ENCODE measurements at regions not wholly inside any gene's neighbourhood (a gene's known extent, or its start where the extent isn't known, plus 50 kb on each side); places are given as distances from the start of the nearest gene placed in this dataset.
A peak's percentile ranks its signal among the peaks of the same experiment; 100 is the strongest.

DNA sequence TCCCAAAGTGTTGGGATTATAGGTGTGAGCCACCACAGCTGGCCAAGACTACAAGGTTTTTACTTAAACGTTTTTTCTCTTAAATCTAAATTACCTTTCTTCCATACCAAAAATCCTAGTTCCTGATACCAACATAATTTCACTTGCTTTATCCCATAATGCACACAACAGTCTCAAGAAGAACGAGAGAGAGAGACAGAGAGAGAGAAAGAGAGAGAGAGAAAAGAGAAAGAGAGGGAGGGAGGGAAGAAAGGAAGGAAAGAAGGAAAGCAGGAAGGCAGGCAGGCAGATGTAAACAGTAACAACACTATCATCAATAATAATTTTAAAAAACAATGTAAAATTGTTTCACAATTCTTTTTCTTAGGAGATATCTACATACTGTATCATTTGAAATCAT lies 118.4 kb downstream of the BTG1 start:
- POLR2A ChIA-PET = no interaction called here
- Mint-ChIP-seq H3K36me3 (ENCODE audit: low read depth) (peaks cover 20% of the 10 kb centered on the region), H3K9me3 (peaks cover 6% of the 10 kb centered on the region), H3K4me1 (peaks cover 58% of the 10 kb centered on the region), H3K27ac (no peak overlapping the region), H3K4me3 (no peak overlapping the region), H3K27me3 (no peaks in the 10 kb centered on the region)
- no peak for DNase-seq
- CTCF ChIA-PET = interaction anchor here (1.1 to 1.3 kb wide), 2 partner anchors 70 to 108 kb away, joined by 3 read pairs; no protein-coding TSS in a partner anchor

DNA sequence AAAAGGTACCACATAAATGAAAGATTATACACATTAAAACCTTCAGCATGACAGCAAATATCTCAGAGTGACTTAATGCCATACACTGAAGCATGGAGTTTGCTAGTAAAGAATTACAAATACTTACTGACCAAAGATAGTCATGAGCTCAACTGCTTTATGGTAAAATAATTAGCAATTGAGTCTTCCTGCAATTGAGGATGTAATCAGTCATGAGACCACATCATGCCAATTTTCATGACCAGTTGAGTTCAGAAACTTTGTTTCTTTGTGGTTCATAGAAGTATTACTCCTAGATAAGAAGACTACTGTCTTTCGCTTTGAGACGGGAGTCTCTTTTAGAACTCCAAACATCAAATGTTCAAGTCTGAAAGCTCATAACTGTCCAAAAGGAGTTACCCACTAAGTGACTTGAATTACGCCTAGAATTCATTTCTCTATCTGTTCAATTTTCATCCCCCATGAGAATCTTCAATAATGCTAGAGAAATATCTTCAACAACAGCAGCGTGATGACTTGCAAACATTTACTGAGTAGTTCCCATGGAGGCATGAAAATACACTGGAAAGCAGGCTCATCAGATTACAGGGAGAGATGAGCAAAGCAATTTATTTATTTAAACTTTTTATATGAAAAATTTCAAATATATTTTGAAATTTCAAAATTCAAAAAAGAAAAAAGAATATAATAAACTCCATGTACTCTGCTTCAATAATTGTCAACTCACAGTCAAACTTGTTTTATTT lies 120.0 kb downstream of the BTG1 start:
- ChIA-PET POLR2A (no interaction called here), CTCF (no interaction called here)
- H3K4me3 Mint-ChIP-seq = no peak overlapping the region
- H3K4me1 Mint-ChIP-seq = peaks cover 53% of the 10 kb centered on the region
- no peaks in the 10 kb centered on the region for H3K27me3 Mint-ChIP-seq
- peaks cover 13% of the 10 kb centered on the region for H3K36me3 Mint-ChIP-seq (ENCODE audit: low read depth)
- peaks cover 6% of the 10 kb centered on the region for H3K9me3 Mint-ChIP-seq
- no peak for DNase-seq
- H3K27ac Mint-ChIP-seq = no peak overlapping the region

DNA sequence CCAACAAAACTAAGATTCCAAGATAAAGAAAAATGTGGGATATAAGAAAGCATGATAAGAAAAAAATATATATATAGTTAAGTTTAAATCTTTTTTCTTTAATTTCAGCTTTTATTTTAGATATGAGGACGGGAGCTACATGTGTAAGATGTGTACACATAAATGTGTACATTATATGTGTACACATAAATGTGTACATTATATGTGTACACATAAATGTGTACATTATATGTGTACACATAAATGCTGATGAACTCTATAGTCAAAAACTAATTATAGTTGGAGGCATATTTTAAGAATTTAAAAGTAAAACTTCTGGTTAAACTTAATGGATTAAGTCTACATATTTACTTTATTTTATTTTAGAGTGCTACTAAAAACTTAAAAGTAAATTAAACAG lies 123.6 kb downstream of the BTG1 start:
- CTCF ChIA-PET = interaction anchor here (1.3 to 1.6 kb wide), 2 partner anchors 12 to 66 kb away, joined by 3 read pairs; no protein-coding TSS in a partner anchor
- Mint-ChIP-seq H3K27ac (no peak overlapping the region), H3K27me3 (no peaks in the 10 kb centered on the region), H3K9me3 (peaks cover 6% of the 10 kb centered on the region), H3K36me3 (ENCODE audit: low read depth) (peaks cover 3% of the 10 kb centered on the region), H3K4me3 (no peak overlapping the region), H3K4me1 (peaks cover 22% of the 10 kb centered on the region)
- no peak for DNase-seq
- POLR2A ChIA-PET = no interaction called here

DNA sequence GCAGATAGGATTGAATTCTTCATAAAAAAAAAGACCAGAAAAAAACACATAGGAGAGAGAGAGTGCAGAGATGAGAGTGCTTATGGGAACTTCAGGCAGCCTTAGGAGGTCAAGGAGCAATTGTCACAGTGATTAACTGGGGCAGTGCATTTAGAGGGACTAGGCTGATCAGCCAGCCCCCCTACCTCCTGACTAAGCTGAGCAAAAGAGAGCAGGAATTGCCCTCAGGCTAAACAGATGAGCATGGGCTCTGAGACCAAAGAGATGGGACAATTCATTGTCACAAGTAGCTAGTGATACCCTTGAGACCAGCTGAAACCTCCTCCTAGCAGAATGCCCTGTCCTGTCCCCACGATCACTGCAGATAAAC lies 124.0 kb downstream of the BTG1 start:
- no peaks in the 10 kb centered on the region for H3K27me3 Mint-ChIP-seq
- peaks cover 22% of the 10 kb centered on the region for H3K4me1 Mint-ChIP-seq
- peaks cover 3% of the 10 kb centered on the region for H3K36me3 Mint-ChIP-seq (ENCODE audit: low read depth)
- no peak overlapping the region for H3K4me3 Mint-ChIP-seq
- ChIA-PET POLR2A (no interaction called here), CTCF (interaction anchor here (1.3 to 1.6 kb wide), 2 partner anchors 12 to 67 kb away, joined by 3 read pairs; no protein-coding TSS in a partner anchor)
- no peak for DNase-seq
- no peak overlapping the region for H3K27ac Mint-ChIP-seq
- peaks cover 6% of the 10 kb centered on the region for H3K9me3 Mint-ChIP-seq

DNA sequence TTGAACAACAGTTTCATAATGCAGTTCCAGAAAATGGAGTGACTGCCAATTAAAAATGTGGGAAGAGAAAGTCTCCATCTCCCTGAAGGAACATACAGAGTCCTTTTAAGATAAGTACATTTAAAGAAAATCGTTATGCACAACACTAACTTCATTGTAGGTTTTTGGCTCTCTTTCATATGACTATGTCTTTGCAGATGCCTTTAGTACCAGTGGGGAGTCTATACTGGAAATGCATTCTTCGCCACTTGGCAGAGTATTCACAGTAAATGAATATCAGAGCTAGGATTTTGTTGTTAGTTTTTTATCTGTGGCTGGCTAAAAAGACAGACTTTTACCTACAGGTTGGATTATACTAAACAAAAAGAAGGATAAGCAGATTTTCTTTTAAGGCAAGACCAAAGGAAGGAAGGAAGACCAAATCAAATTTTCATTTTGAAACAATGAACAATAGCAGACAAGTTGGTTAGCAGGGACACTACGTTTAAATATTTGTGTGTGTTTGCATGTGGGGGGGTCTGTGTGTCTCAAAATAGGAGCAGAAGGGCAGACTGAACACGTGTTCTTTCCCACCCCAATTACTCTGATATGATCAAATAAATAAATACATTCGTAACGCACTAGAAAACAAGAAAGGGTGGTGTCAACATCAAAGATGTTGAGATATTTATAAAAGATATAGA lies 124.5 kb downstream of the BTG1 start:
- no peak overlapping the region for H3K27ac Mint-ChIP-seq

DNA sequence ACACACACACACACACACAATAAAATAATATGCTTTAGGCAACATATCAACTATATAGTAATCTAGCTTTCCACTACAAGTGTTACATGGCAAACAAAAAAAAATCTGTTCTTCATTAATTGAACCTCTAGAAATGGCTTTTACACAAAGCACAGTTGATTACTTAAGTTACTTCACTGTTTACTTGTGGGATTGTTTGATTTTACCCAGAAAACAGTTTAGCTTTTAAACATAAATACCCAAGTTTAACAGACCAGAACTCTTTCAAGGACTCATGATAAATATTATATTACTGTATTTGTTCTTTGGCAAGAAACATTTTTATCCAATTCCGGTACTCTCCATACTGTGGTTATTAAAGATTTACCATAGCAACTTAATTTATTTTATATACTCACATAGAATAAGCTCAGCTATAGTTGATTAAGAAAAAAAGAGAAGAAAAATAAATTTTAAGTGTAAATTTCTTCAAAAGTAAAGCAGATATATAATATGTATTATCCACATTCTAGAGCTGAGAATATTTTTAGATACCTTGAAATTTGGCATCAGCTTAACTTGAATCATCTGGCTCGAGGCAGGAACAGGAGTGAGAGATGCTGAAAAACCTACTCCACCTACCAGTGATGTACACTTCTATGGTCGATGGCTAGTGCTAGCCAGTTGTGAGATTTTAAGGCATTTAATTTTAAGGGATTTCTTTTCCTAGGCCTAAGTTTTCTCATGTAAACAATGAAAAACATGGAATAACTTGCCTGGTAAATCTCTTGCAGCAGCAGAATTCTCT lies 126.0 kb downstream of the BTG1 start:
- ChIA-PET CTCF (interaction anchor here (0.6 to 3.0 kb wide), 2 partner anchors 10 to 606 kb away, joined by 3 to 8 read pairs; no protein-coding TSS in a partner anchor), POLR2A (no interaction called here)
- peaks cover 11% of the 10 kb centered on the region for H3K9me3 Mint-ChIP-seq
- no peak overlapping the region for H3K27ac Mint-ChIP-seq
- no peaks in the 10 kb centered on the region for H3K27me3 Mint-ChIP-seq
- H3K4me3 Mint-ChIP-seq = no peak overlapping the region
- H3K4me1 Mint-ChIP-seq = peaks cover 14% of the 10 kb centered on the region
- peaks cover 3% of the 10 kb centered on the region for H3K36me3 Mint-ChIP-seq (ENCODE audit: low read depth)
- DNase-seq = no peak

More for the DNA sequence above, 124.5 kb downstream of the BTG1 start:
- H3K4me1 Mint-ChIP-seq = peaks cover 20% of the 10 kb centered on the region
- H3K9me3 Mint-ChIP-seq = peaks cover 9% of the 10 kb centered on the region
- H3K36me3 Mint-ChIP-seq (ENCODE audit: low read depth) = peaks cover 3% of the 10 kb centered on the region
- ChIA-PET POLR2A (no interaction called here), CTCF (interaction anchor here (1.3 to 1.6 kb wide), 2 partner anchors 11 to 67 kb away, joined by 3 read pairs; no protein-coding TSS in a partner anchor)
- no peaks in the 10 kb centered on the region for H3K27me3 Mint-ChIP-seq
- DNase-seq = no peak
- no peak overlapping the region for H3K4me3 Mint-ChIP-seq

DNA sequence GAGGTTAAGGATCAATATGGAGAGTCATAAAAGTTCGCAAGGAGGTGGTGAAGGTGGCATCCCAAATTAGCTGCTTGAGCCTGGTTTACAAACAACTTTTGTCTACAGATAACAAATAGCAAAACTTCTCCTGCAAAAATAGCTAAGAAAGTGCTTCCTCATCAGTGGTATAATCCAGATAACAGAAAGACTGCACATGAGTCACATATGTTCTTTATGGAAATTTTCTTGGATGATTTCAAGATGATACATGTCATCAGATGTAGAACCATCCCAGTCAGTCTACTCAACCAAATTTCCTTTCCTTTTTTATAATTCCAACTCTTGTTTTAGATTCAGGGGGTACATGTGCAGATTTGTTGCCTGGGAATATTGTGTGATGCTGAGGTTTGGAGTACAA lies 133.0 kb downstream of the BTG1 start:
- CTCF ChIA-PET = no interaction called here
- peaks cover 21% of the 10 kb centered on the region for H3K4me1 Mint-ChIP-seq
- POLR2A ChIA-PET = interaction anchor here (0.6 kb wide), 1 partner anchor 51 kb away, joined by 4 read pairs; no protein-coding TSS in a partner anchor

DNA sequence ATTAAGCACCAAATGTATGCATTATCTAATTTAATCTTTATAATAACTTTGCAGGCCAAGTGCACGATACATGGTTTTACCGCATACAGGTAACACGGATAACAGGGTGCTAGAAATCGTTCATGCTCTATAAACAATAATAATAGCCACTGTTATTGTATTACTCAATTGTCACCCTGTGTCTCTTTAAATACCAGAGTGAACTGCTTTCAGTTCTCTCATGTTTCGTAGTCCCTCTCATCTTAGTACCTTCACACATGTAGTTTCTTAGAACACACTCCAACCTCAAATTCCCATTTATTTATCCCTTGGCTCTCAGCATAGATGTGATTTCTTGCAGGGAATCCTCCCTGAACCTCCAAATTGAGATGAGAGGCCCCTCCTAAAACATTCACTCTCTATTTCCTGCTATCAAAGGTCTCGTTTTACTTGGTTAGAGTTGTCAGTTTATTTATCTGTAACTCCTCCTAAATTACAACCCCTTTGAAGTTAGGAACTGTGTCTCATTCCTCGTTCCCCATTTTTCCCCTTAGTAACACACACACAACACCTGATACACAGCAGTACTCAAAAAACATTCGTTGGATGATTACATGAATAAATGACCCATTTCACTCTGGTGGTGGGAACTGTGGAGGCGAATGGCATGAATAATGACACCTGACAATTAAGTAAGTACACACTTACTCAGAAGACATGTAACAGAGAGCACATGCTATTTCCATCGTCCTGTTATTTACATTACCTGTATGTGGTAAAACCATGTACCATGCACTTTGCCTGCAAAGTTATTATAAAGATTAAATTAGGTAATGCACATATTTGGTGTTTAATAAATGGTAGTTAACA lies 134.6 kb downstream of the BTG1 start:
- H3K27me3 Mint-ChIP-seq = no peaks in the 10 kb centered on the region
- H3K9me3 Mint-ChIP-seq = peaks cover 20% of the 10 kb centered on the region
- POLR2A ChIA-PET = no interaction called here
- peaks cover 8% of the 10 kb centered on the region for H3K36me3 Mint-ChIP-seq (ENCODE audit: low read depth)
- peaks cover 21% of the 10 kb centered on the region for H3K4me1 Mint-ChIP-seq
- no peak for DNase-seq
- H3K27ac Mint-ChIP-seq = peak overlapping the region; percentile 58
- CTCF ChIA-PET = interaction anchor here (0.5 to 2.4 kb wide), 7 partner anchors 8 to 300 kb away, joined by 3 to 8 read pairs (median 3); no protein-coding TSS in a partner anchor
- peak overlapping the region; percentile 1 for H3K4me3 Mint-ChIP-seq

More for the DNA sequence above, 133.0 kb downstream of the BTG1 start:
- Mint-ChIP-seq H3K36me3 (ENCODE audit: low read depth) (peaks cover 5% of the 10 kb centered on the region), H3K27me3 (no peaks in the 10 kb centered on the region), H3K9me3 (peaks cover 14% of the 10 kb centered on the region), H3K27ac (no peak overlapping the region), H3K4me3 (no peak overlapping the region)
- DNase-seq = no peak

DNA sequence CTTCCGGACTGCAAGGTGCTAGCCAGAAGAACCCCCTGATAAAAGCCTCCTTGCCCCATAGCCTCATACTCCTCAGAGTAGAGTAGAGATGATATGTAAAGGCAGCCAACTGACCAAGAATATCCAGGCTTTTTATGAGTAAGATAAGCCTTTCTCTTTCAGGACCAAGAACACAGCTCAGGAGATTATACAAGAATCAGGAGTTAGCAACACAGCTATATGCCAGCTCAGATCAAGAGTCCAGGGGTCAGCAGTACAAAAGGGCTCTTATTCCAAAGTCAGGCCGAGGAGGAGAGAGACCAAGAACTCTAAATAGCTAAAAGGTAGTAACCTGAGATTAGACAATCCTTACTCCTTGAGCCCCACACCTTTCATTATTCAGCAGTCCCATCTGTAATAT lies 135.3 kb downstream of the BTG1 start:
- H3K4me1 Mint-ChIP-seq = peaks cover 21% of the 10 kb centered on the region
- POLR2A ChIA-PET = interaction anchor here (0.8 kb wide), 1 partner anchor 134 kb away, joined by 3 read pairs; no protein-coding TSS in a partner anchor

DNA sequence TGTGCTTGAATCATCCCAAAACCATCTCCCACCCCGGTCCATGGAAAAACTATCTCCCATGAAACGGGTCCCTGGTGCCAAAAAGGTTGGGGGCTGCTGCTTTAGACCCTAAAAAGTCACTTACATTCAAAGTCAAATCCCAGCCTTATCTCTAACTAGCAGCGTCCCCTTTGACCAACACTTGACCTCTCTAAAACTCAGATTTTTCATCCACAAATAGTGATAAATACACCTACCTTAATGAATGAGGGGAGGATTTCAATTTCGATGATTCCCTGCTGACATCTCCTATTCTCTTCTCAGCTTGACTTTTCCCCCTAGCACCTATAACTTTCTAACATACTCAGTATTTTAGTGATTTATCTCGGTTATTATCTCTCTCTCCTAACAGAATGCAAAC lies 137.3 kb downstream of the BTG1 start:
- Mint-ChIP-seq H3K4me1 (peaks cover 21% of the 10 kb centered on the region), H3K27ac (no peak overlapping the region), H3K9me3 (peaks cover 14% of the 10 kb centered on the region), H3K27me3 (no peaks in the 10 kb centered on the region), H3K4me3 (no peak overlapping the region), H3K36me3 (ENCODE audit: low read depth) (peaks cover 7% of the 10 kb centered on the region)
- no peak for DNase-seq
- CTCF ChIA-PET = interaction anchor here (1.1 to 2.4 kb wide), 2 partner anchors 11 to 15 kb away, joined by 3 to 8 read pairs; no protein-coding TSS in a partner anchor
- POLR2A ChIA-PET = no interaction called here

More for the DNA sequence above, 135.3 kb downstream of the BTG1 start:
- CTCF ChIA-PET = interaction anchor here (0.5 to 2.4 kb wide), 7 partner anchors 9 to 300 kb away, joined by 3 to 8 read pairs (median 3); no protein-coding TSS in a partner anchor
- Mint-ChIP-seq H3K36me3 (ENCODE audit: low read depth) (peaks cover 7% of the 10 kb centered on the region), H3K27me3 (no peaks in the 10 kb centered on the region), H3K27ac (no peak overlapping the region), H3K4me3 (no peak overlapping the region), H3K9me3 (peaks cover 17% of the 10 kb centered on the region)
- DNase-seq = no peak

DNA sequence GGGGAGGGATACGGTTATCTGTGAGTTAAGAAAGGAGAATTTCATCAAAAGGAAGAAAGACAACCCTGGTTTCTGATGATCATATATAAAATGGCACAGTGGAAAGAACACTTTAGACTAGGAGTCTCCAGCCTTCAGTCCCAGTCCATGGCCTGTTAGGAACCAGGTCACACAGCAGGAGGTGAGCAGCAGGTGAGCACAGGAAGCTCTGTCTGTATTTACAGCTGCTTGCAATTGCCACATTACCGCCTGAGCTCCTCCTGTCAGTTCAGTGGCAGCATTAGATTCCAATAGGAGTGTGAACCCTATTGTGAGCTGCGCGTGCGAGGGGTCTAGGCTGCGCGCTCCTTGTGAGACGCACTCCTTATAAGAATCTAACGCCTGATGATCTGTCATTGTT lies 137.9 kb downstream of the BTG1 start:
- no peaks in the 10 kb centered on the region for H3K27me3 Mint-ChIP-seq
- CTCF ChIA-PET = interaction anchor here (0.7 kb wide), 1 partner anchor 35 kb away, joined by 3 read pairs; no protein-coding TSS in a partner anchor
- peaks cover 5% of the 10 kb centered on the region for H3K36me3 Mint-ChIP-seq (ENCODE audit: low read depth)
- peaks cover 10% of the 10 kb centered on the region for H3K9me3 Mint-ChIP-seq
- POLR2A ChIA-PET = no interaction called here
- H3K4me3 Mint-ChIP-seq = no peak overlapping the region
- H3K4me1 Mint-ChIP-seq = peaks cover 25% of the 10 kb centered on the region
- no peak overlapping the region for H3K27ac Mint-ChIP-seq
- no peak for DNase-seq

DNA sequence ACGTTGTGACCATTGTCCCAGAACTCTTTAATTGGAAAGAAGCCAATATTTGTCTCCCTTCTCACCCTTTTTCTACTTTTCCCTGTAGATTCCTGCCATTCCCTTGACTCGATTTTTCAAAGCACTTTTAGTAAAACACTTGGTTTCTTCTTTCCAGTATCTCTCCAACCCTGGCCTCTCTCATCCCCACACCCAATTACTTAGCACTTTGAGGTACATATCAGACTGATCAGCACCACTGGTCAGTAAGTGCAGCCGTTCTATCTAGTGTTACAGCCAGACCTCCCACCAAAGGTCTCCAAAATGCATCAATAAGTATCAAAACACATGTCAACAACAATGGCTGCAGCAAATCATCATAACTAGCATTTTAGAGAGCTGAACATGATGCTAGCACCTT lies 141.9 kb downstream of the BTG1 start:
- peaks cover 9% of the 10 kb centered on the region for H3K4me1 Mint-ChIP-seq
- POLR2A ChIA-PET = no interaction called here
- CTCF ChIA-PET = no interaction called here

More for the DNA sequence above, 141.9 kb downstream of the BTG1 start:
- no peak overlapping the region for H3K27ac Mint-ChIP-seq
- H3K9me3 Mint-ChIP-seq = peaks cover 21% of the 10 kb centered on the region
- DNase-seq = no peak
- no peak overlapping the region for H3K4me3 Mint-ChIP-seq
- peaks cover 10% of the 10 kb centered on the region for H3K36me3 Mint-ChIP-seq (ENCODE audit: low read depth)
- no peaks in the 10 kb centered on the region for H3K27me3 Mint-ChIP-seq

Data from activated CD4-positive, alpha-beta T cell treated with anti-CD3 and anti-CD28 coated beads, Interleukin-2, amount 10 ng/mL, durations not matched to agents 7 days and 5 days (primary cell).